Gastrocnemius medialis (tissue), 4 donors: ENCODE measurements at regions not wholly inside any gene's neighbourhood (a gene's known extent, or its start where the extent isn't known, plus 50 kb on each side); places are given as distances from the start of the nearest gene placed in this dataset.

Source experiments
- ATAC-seq, 2 donors: fragments of 150-250 bp; one replicate each; pipeline ENCODE4 v1.9.1; 2016
- DNase-seq, 2 donors: peaks; one replicate each; pipeline ENCODE4 v3.0.0-alpha.2; 2019
- H3K27ac ChIP-seq, 4 donors: fragments of 200-600 bp; sonication (generic); 1 replicate in 1 of 4; 2 replicates in 3 of 4; pipeline ENCODE4 v1.5.1; 2016 to 2018; ENCODE audit warnings: mild to moderate bottlenecking in 2 of 4, moderate library complexity in 1 of 4
- H3K27me3 ChIP-seq, 3 donors: fragments of 200-600 bp; sonication (generic) in 2 of 3; 1 replicate in 1 of 3; 2 replicates in 2 of 3; pipeline versions ENCODE4 v1.5.1 to v1.6.0; 2016 to 2019; ENCODE audit warnings: mild to moderate bottlenecking in 1 of 3, moderate library complexity in 1 of 3
- H3K36me3 ChIP-seq, 2 donors: fragments of 200-600 bp; sonication (generic) in 1 of 2; one replicate each; pipeline ENCODE4 v1.5.1; 2017 to 2018
- H3K4me1 ChIP-seq, 2 donors: fragments of 200-600 bp; sonication (generic) in 1 of 2; one replicate each; pipeline ENCODE4 v1.5.1; 2016 to 2017; ENCODE audit warnings: mild to moderate bottlenecking in 2 of 2
- H3K4me3 ChIP-seq, 4 donors: fragments of 200-600 bp; sonication (generic) in 3 of 4; 1 replicate in 1 of 4; 2 replicates in 3 of 4; pipeline ENCODE4 v1.5.1; 2016 to 2019; ENCODE audit warnings: mild to moderate bottlenecking in 2 of 4
- H3K9me3 ChIP-seq, 3 donors: fragments of 200-600 bp; sonication (generic) in 2 of 3; 1 replicate in 1 of 3; 2 replicates in 2 of 3; pipeline ENCODE4 v1.5.1; 2016 to 2019
- POLR2A ChIP-seq, 2 donors: fragments of 450-650 bp; IDR thresholded peaks; one replicate each; pipeline ENCODE4 v1.6.1; 2017; ENCODE audit warnings: antibody characterized with exemption in 2 of 2, mild to moderate bottlenecking in 2 of 2, moderate library complexity in 2 of 2
- in situ Hi-C, 4 donors: fragments of 200-750 bp; cut with MboI; loops; one replicate each; pipeline versions ENCODE4 v1.15.0 to v1.8.0; 2017; ENCODE audit warnings: low sequenced_read_pairs in 4 of 4
- intact Hi-C: fragments of 100-400 bp; cut with DNase I; formaldehyde crosslinking; loops from one replicate; pipeline ENCODE4 v1.15.1; 2023; ENCODE audit warnings: low total_unique reads
- TF ChIP-seq, protein P1 (sequence below), 5 experiments: fragments of 450-650 bp in 3 of 5; fragments of 200-600 bp in 2 of 5; sonication (generic) in 2 of 5; IDR thresholded peaks in 4 of 5; conservative IDR thresholded peaks in 1 of 5; 1 replicate in 4 of 5; 2 replicates in 1 of 5; pipeline ENCODE4 v1.5.1; 2016 to 2019; ENCODE audit warnings: antibody characterized with exemption in 5 of 5, mild to moderate bottlenecking in 3 of 5, moderate library complexity in 3 of 5

DNA sequence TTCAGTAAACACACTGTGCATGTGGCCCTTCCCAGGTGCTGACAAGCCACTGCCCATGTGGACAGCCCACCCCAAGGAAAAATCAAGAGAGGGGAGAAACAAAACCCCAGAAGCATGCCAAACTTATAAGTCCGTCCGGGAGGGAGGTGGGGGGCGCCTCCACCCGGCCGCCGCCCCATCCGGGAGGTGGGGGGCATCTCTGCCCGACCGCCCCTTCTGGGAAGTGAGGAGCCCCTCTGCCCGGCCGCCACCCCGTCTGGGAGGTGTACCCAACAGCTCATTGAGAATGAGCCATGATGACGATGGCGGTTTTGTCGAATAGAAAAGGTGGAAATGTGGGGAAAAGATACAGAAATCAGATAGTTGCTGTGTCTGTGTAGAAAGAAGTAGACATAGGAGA lies 53.8 kb upstream of the C2CD4B start:
- no peaks in the 10 kb centered on the region for H3K36me3 ChIP-seq
- no peak for TF ChIP-seq POLR2A (IDR thresholded peaks at IDR 0.05)
- TF ChIP-seq, protein P1, sequence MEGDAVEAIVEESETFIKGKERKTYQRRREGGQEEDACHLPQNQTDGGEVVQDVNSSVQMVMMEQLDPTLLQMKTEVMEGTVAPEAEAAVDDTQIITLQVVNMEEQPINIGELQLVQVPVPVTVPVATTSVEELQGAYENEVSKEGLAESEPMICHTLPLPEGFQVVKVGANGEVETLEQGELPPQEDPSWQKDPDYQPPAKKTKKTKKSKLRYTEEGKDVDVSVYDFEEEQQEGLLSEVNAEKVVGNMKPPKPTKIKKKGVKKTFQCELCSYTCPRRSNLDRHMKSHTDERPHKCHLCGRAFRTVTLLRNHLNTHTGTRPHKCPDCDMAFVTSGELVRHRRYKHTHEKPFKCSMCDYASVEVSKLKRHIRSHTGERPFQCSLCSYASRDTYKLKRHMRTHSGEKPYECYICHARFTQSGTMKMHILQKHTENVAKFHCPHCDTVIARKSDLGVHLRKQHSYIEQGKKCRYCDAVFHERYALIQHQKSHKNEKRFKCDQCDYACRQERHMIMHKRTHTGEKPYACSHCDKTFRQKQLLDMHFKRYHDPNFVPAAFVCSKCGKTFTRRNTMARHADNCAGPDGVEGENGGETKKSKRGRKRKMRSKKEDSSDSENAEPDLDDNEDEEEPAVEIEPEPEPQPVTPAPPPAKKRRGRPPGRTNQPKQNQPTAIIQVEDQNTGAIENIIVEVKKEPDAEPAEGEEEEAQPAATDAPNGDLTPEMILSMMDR (IDR thresholded peaks at IDR 0.05 in 4 of 5, conservative IDR thresholded peaks at IDR 0.05 in 1 of 5): no peak
- intact Hi-C loops (no loop called here), in situ Hi-C loops (no loop called here)
- H3K27ac ChIP-seq: no peak overlapping the region
- ATAC-seq (no peak), DNase-seq (no peak)
- no peak overlapping the region for H3K4me3 ChIP-seq
- no peaks in the 10 kb centered on the region for H3K4me1 ChIP-seq
- no peaks in the 10 kb centered on the region for H3K27me3 ChIP-seq
- H3K9me3 ChIP-seq: peaks cover 0 to 11% (median 0%) of the 10 kb centered on the region in 3 donors

DNA sequence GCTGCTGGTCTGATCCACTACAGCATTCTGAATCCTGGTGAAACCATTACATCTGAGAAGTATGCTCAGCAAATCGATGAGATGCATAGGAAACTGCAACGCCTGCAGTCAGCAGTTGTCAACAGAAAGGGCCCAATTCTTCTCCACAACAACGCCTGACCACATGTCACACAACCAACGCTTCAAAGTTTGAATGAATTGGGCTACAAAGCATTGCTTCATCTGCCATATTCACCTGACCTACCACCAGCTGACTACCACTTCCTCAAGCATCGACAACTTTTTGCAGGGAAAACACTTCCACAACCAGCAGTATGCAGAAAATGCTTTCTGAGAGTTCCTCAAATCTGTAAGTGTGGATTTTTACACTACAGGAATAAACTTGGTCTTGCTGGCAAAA lies 54.7 kb upstream of the C2CD4B start:
- ATAC-seq: no peak
- TF ChIP-seq, protein P1 (IDR thresholded peaks at IDR 0.05 in 4 of 5, conservative IDR thresholded peaks at IDR 0.05 in 1 of 5): no peak
- no peak for TF ChIP-seq POLR2A (IDR thresholded peaks at IDR 0.05)
- Histone ChIP-seq H3K4me1 (no peaks in the 10 kb centered on the region), H3K9me3 (peaks cover 0 to 11% (median 0%) of the 10 kb centered on the region in 3 donors), H3K4me3 (no peak overlapping the region), H3K27ac (no peak overlapping the region), H3K27me3 (no peaks in the 10 kb centered on the region), H3K36me3 (no peaks in the 10 kb centered on the region)
- in situ Hi-C loops (no loop called here), intact Hi-C loops (no loop called here)
- no peak for DNase-seq

DNA sequence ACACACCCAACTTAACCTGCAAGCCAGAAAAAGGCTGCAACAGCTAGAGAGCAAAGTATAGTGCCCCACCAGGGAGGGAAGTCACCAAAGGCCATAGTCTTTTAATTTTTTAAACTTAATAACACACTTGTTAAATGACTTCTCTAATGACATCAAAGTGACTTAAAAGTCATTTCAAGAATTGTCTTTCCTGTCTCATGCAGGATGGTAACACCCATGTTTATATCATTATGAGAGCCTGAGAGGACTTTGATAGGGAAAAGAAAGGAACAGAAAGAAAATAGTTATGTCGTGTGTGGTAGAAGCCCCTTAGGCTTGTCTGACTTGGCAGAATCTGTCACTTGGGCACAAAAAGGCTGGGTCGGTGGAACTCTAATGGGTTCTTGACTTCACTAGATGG lies 57.9 kb upstream of the C2CD4B start:
- intact Hi-C loops (no loop called here), in situ Hi-C loops (no loop called here)
- H3K36me3 ChIP-seq: no peaks in the 10 kb centered on the region
- no peak overlapping the region for H3K4me3 ChIP-seq
- no peaks in the 10 kb centered on the region for H3K9me3 ChIP-seq
- TF ChIP-seq, protein P1 (IDR thresholded peaks at IDR 0.05 in 4 of 5, conservative IDR thresholded peaks at IDR 0.05 in 1 of 5): no peak
- no peak for TF ChIP-seq POLR2A (IDR thresholded peaks at IDR 0.05)
- no peak for DNase-seq
- ATAC-seq: no peak
- no peaks in the 10 kb centered on the region for H3K27me3 ChIP-seq
- no peak overlapping the region for H3K27ac ChIP-seq
- H3K4me1 ChIP-seq: no peaks in the 10 kb centered on the region

DNA sequence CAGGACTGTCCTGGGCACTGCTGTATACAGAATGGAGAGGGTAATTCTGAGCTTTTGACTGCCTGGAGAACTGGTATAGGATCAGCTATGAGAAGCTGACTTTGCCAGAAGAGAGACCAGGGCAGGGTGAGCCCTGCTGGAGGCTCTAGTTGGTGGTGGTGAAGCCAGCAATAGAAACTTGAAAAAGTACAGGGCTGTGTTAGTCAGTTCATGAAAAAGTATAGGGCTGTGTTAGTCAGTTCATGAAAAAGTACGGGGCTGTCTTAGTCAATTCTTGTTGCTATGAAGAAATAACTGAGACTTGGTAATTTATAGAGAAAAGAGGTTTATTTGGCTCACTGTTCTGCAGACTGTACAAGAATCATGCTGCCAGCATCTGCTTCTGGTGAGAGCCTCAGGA lies 63.5 kb upstream of the C2CD4B start:
- H3K4me1 ChIP-seq: no peaks in the 10 kb centered on the region
- H3K9me3 ChIP-seq: no peaks in the 10 kb centered on the region
- no peaks in the 10 kb centered on the region for H3K36me3 ChIP-seq
- H3K4me3 ChIP-seq: no peak overlapping the region
- ATAC-seq: no peak
- no peak for TF ChIP-seq POLR2A (IDR thresholded peaks at IDR 0.05)
- TF ChIP-seq, protein P1 (IDR thresholded peaks at IDR 0.05 in 4 of 5, conservative IDR thresholded peaks at IDR 0.05 in 1 of 5): no peak
- no peak overlapping the region for H3K27ac ChIP-seq
- intact Hi-C loops: no loop called here
- no peaks in the 10 kb centered on the region for H3K27me3 ChIP-seq
- in situ Hi-C loops: no loop called here
- DNase-seq: no peak

DNA sequence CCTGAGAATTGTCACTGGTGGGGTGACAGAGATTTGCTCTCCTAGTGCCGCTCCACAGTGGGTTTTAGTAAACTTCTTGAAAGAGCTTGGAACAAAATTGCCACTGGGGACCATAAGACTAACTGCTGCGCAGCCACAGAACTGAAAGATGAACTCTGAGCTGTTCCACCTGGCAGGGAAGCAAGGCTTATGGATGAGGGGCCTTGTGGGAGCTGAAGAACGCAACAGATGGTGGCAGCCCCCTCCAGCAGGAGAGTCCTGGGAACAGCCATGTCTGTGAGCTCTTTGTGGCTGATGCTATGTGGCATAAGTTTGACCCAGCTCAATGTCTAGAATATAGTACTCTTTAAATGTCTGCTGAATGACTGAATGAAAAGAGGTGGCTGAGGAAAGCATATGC lies 66.8 kb upstream of the C2CD4B start:
- DNase-seq (no peak), ATAC-seq (no peak)
- in situ Hi-C loops: no loop called here
- Histone ChIP-seq H3K4me3 (no peak overlapping the region), H3K36me3 (no peaks in the 10 kb centered on the region), H3K27ac (no peak overlapping the region), H3K27me3 (no peaks in the 10 kb centered on the region), H3K4me1 (no peaks in the 10 kb centered on the region), H3K9me3 (no peaks in the 10 kb centered on the region)
- no peak for TF ChIP-seq POLR2A (IDR thresholded peaks at IDR 0.05)
- TF ChIP-seq, protein P1 (IDR thresholded peaks at IDR 0.05 in 4 of 5, conservative IDR thresholded peaks at IDR 0.05 in 1 of 5): no peak
- intact Hi-C loops: no loop called here
